Neuronal stem cell (in vitro differentiated cells): ENCODE measurements at regions not wholly inside any gene's neighbourhood (a gene's known extent, or its start where the extent isn't known, plus 50 kb on each side); places are given as distances from the start of the nearest gene placed in this dataset.

Experiments used
- DNase-seq: peaks from one replicate; pipeline ENCODE4 v3.0.0-alpha.2; 2013; ENCODE audit warnings: low spot score
- H2AFZ ChIP-seq: one replicate; pipeline ENCODE4 v1.6.1; 2013; ENCODE audit warnings: mild to moderate bottlenecking, low read length, inconsistent platforms
- H2AK5ac ChIP-seq: 2 replicates; pipeline ENCODE4 v1.6.1; 2013; ENCODE audit warnings: low read depth, mild to moderate bottlenecking, inconsistent platforms, low read length, moderate library complexity, mixed read lengths
- H2BK120ac ChIP-seq: 2 replicates; pipeline ENCODE4 v1.6.1; 2013; ENCODE audit warnings: low read depth, mild to moderate bottlenecking, inconsistent platforms, low read length, moderate library complexity, mixed read lengths
- H2BK12ac ChIP-seq: one replicate; pipeline ENCODE4 v1.6.1; 2013; ENCODE audit warnings: low read length, inconsistent platforms
- H2BK15ac ChIP-seq: 2 replicates; pipeline ENCODE4 v1.6.1; 2013; ENCODE audit warnings: mild to moderate bottlenecking, low read length, inconsistent platforms, mixed read lengths
- H2BK5ac ChIP-seq: one replicate; pipeline ENCODE4 v1.6.1; 2013; ENCODE audit warnings: inconsistent platforms, mild to moderate bottlenecking, low read length, moderate library complexity
- H3K14ac ChIP-seq: one replicate; pipeline ENCODE4 v1.6.1; 2013; ENCODE audit warnings: low read length, inconsistent platforms
- H3K18ac ChIP-seq: 2 replicates; pipeline ENCODE4 v1.6.1; 2013; ENCODE audit warnings: low read length, inconsistent platforms
- H3K23ac ChIP-seq: 2 replicates; pipeline ENCODE4 v1.6.1; 2013; ENCODE audit warnings: low read depth, mild to moderate bottlenecking, mixed read lengths, low read length, inconsistent platforms; ENCODE audit not compliant: poor library complexity
- H3K27ac ChIP-seq: replicated peaks from 3 replicates; pipeline ENCODE4 v1.5.1; 2013; ENCODE audit warnings: low read length, inconsistent platforms
- H3K27me3 ChIP-seq, 3 experiments: 2 replicates each; pipeline ENCODE4 v1.6.1; 2013; ENCODE audit warnings: low read length in 3 of 3, mild to moderate bottlenecking in 2 of 3, inconsistent platforms in 1 of 3, low read depth in 1 of 3, mixed read lengths in 1 of 3, moderate library complexity in 1 of 3; ENCODE audit not compliant: control insufficient read depth in 3 of 3, insufficient read depth in 3 of 3
- H3K36me3 ChIP-seq, 2 donors: replicated peaks in 1 of 2; 2 replicates each; pipeline ENCODE4 v1.6.1; 2013; ENCODE audit warnings: low read length in 2 of 2; ENCODE audit not compliant: control insufficient read depth in 2 of 2, insufficient read depth in 2 of 2
- H3K4ac ChIP-seq: 2 replicates; pipeline ENCODE4 v1.6.1; 2013; ENCODE audit warnings: inconsistent platforms, mild to moderate bottlenecking, low read length, moderate library complexity
- H3K4me1 ChIP-seq, 2 donors: 1 replicate in 1 of 2; 2 replicates in 1 of 2; pipeline ENCODE4 v1.6.1; 2013; ENCODE audit warnings: low read length in 2 of 2, low read depth in 1 of 2; ENCODE audit not compliant: control insufficient read depth in 2 of 2, insufficient read depth in 1 of 2
- H3K4me2 ChIP-seq: one replicate; pipeline ENCODE4 v1.6.1; 2013; ENCODE audit warnings: mild to moderate bottlenecking, low read length, inconsistent platforms; ENCODE audit not compliant: insufficient read depth, poor library complexity, severe bottlenecking
- H3K4me3 ChIP-seq, 2 donors: 2 replicates each; pipeline ENCODE4 v1.5.1; 2013; ENCODE audit warnings: low read length in 2 of 2, mild to moderate bottlenecking in 2 of 2, inconsistent platforms in 1 of 2, moderate library complexity in 1 of 2
- H3K79me1 ChIP-seq: one replicate; pipeline ENCODE4 v1.6.1; 2013; ENCODE audit warnings: low read depth, mild to moderate bottlenecking, inconsistent platforms, low read length, moderate library complexity
- H3K9ac ChIP-seq: one replicate; pipeline ENCODE4 v1.6.1; 2013; ENCODE audit warnings: mild to moderate bottlenecking, low read depth, low read length, inconsistent platforms; ENCODE audit not compliant: poor library complexity
- H3K9me3 ChIP-seq, 2 donors: replicated peaks in 1 of 2; 2 replicates each; pipeline versions ENCODE3 to v1.6.1; 2013; ENCODE audit warnings: low read length in 2 of 2, mild to moderate bottlenecking in 2 of 2, inconsistent platforms in 1 of 2, low read depth in 1 of 2, mixed read lengths in 1 of 2, moderate library complexity in 1 of 2; ENCODE audit not compliant: control insufficient read depth in 2 of 2, insufficient read depth in 1 of 2
- H4K8ac ChIP-seq: one replicate; pipeline ENCODE4 v1.6.1; 2013; ENCODE audit warnings: low read depth, mild to moderate bottlenecking, inconsistent platforms, low read length, moderate library complexity
- H4K91ac ChIP-seq: one replicate; pipeline ENCODE4 v1.6.1; 2013; ENCODE audit warnings: low read length, low read depth, mild to moderate bottlenecking, inconsistent platforms; ENCODE audit not compliant: poor library complexity
- WGBS, 2 donors: extraction: QIAGEN DNeasy Blood & Tissue Kit; methylation state at CpG; one replicate each; pipeline ENCODE4 v1.1.7; 2013; ENCODE audit warnings: missing lambda C conversion rate in 2 of 2, mixed read lengths in 1 of 2; ENCODE audit not compliant: insufficient read length in 2 of 2, insufficient replicate concordance in 1 of 2; ENCODE audit errors: extremely low coverage in 2 of 2; 5-methylcytosine and 5-hydroxymethylcytosine counted together

- Histone ChIP-seq H3K36me3 (no peaks in the 10 kb centered on the region), H3K9me3 (no peaks in the 10 kb centered on the region), H2BK120ac (no peak overlapping the region), H3K27me3 (no peaks in the 10 kb centered on the region), H3K4ac (no peak overlapping the region), H2BK12ac (no peak overlapping the region), H3K4me3 (no peak overlapping the region), H2BK15ac (no peak overlapping the region), H2AFZ (no peak overlapping the region), H4K8ac (no peak overlapping the region), H3K9ac (no peak overlapping the region), H3K18ac (no peak overlapping the region), H3K4me2 (no peak overlapping the region), H3K27ac (no peak overlapping the region), H3K14ac (no peak overlapping the region), H4K91ac (no peak overlapping the region), H2BK5ac (no peak overlapping the region), H2AK5ac (no peak overlapping the region), H3K23ac (no peak overlapping the region), H3K4me1 (no peaks in the 10 kb centered on the region), H3K79me1 (no peaks in the 10 kb centered on the region)
- no peak for DNase-seq
- no CpG with 5 or more reads among the region's 3 CpGs for WGBS, 2 donors
Measured at GRCh38 chr2:81894451-81894990, 1590.0 kb upstream of the LRRTM1 start.

DNA sequence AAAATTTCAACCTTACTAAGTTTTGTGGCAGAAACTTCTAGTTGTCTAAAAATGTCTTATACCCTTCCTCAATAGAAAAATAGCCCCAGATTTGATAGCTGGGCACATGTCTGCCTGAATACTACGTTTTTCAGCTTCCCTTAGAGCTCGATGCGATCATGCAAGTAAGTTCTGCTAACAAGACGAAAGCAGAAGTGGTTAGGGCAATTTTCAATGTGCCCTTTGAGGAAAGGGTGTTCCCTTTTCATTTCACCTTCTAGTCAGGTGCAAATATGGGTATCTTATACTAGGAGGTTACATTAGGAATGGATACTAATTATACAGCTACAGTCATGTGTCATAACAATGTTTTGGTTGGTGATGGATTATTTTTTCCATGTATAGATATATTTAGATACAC lies 1572.1 kb upstream of the LRRTM1 start:
- Histone ChIP-seq H2AFZ (no peak overlapping the region), H2BK15ac (no peak overlapping the region), H4K91ac (no peak overlapping the region), H3K18ac (no peak overlapping the region), H3K14ac (no peak overlapping the region), H3K4me3 (no peak overlapping the region), H3K79me1 (no peaks in the 10 kb centered on the region), H3K4me1 (no peaks in the 10 kb centered on the region), H3K27me3 (no peaks in the 10 kb centered on the region), H2BK5ac (no peak overlapping the region), H3K23ac (no peak overlapping the region), H2BK12ac (no peak overlapping the region), H3K4ac (no peak overlapping the region), H4K8ac (no peak overlapping the region), H3K4me2 (no peak overlapping the region), H3K9me3 (no peaks in the 10 kb centered on the region), H2BK120ac (no peak overlapping the region), H3K27ac (no peak overlapping the region), H3K36me3 (no peaks in the 10 kb centered on the region), H3K9ac (no peak overlapping the region), H2AK5ac (no peak overlapping the region)
- DNase-seq = no peak
- no CpG with 5 or more reads among the region's 4 CpGs for WGBS, 2 donors

DNA sequence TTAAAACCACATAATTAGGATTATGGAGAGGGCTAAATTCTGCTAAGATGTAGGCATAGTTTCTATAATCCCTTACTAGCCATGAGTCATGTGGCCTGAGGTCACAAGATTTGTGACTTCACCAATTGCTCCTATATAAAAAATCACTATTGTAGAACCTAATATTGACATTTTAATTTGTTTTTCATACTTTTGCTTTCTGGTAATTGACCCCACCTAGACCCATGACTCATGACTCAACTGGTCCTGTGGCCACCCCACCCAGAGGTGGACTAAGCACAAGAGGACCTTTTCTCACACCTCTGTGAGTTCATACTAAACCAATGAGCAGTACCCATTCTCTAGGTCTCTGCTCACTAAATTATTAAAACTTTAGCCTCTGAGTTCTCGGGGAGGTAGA lies 1567.5 kb upstream of the LRRTM1 start:
- Histone ChIP-seq H3K79me1 (no peaks in the 10 kb centered on the region), H3K4ac (no peak overlapping the region), H2BK120ac (no peak overlapping the region), H2BK12ac (no peak overlapping the region), H4K8ac (no peak overlapping the region), H3K9me3 (no peaks in the 10 kb centered on the region), H3K23ac (no peak overlapping the region), H3K4me3 (no peak overlapping the region), H2BK15ac (no peak overlapping the region), H3K14ac (no peak overlapping the region), H3K4me1 (no peaks in the 10 kb centered on the region), H3K27me3 (no peaks in the 10 kb centered on the region), H3K27ac (no peak overlapping the region), H3K18ac (no peak overlapping the region), H3K36me3 (no peaks in the 10 kb centered on the region), H2AFZ (no peak overlapping the region), H2BK5ac (no peak overlapping the region), H3K9ac (no peak overlapping the region), H2AK5ac (no peak overlapping the region), H4K91ac (no peak overlapping the region), H3K4me2 (no peak overlapping the region)
- WGBS, 2 donors = no CpG with 5 or more reads among the region's 1 CpG
- DNase-seq = no peak

- Histone ChIP-seq H4K91ac (no peak overlapping the region), H2BK120ac (no peak overlapping the region), H2BK12ac (no peak overlapping the region), H3K18ac (no peak overlapping the region), H3K27me3 (no peaks in the 10 kb centered on the region), H3K9me3 (no peaks in the 10 kb centered on the region), H2AK5ac (no peak overlapping the region), H3K14ac (no peak overlapping the region), H3K4me1 (no peaks in the 10 kb centered on the region), H3K27ac (no peak overlapping the region), H3K4me2 (no peak overlapping the region), H2BK5ac (no peak overlapping the region), H3K4me3 (no peak overlapping the region), H2BK15ac (no peak overlapping the region), H3K23ac (no peak overlapping the region), H2AFZ (no peak overlapping the region), H3K9ac (no peak overlapping the region), H3K79me1 (no peaks in the 10 kb centered on the region), H4K8ac (no peak overlapping the region), H3K36me3 (no peaks in the 10 kb centered on the region), H3K4ac (no peak overlapping the region)
- DNase-seq = no peak
- WGBS, 2 donors = no CpG with 5 or more reads among the region's 1 CpG
Measured at GRCh38 chr2:81870119-81870518, 1565.6 kb upstream of the LRRTM1 start.
